GM19468 (cell line): ENCODE measurements at regions not wholly inside any gene's neighbourhood (a gene's known extent, or its start where the extent isn't known, plus 50 kb on each side); places are given as distances from the start of the nearest gene placed in this dataset.

ENCODE experiments used
- ATAC-seq: cut with Tn5 transposase; IDR thresholded peaks from one replicate; pipeline ENCODE4 v1.9.1; 2021; ENCODE audit warnings: mild to moderate bottlenecking, moderate library complexity, moderate number of reproducible peaks; ENCODE audit not compliant: unreplicated experiment; ENCODE audit errors: extremely low read depth

- ATAC-seq: no peak
Measured at GRCh38 chr9:14435871-14436270, 121.9 kb upstream of the NFIB start.

- no peak for ATAC-seq
Measured at GRCh38 chr9:14434971-14435718, 121.2 kb upstream of the NFIB start.

- no peak for ATAC-seq
Measured at GRCh38 chr9:14434158-14434504, 120.2 kb upstream of the NFIB start.

- no peak for ATAC-seq
Measured at GRCh38 chr9:14433351-14434157, 119.6 kb upstream of the NFIB start.

- no peak for ATAC-seq
Measured at GRCh38 chr9:14432666-14433350, 118.9 kb upstream of the NFIB start.

- ATAC-seq: no peak
Measured at GRCh38 chr9:14428781-14429230, 114.9 kb upstream of the NFIB start.

- ATAC-seq: no peak
Measured at GRCh38 chr9:14427419-14427818, 113.5 kb upstream of the NFIB start.

- ATAC-seq: no peak
Measured at GRCh38 chr9:14424983-14425382, 111.0 kb upstream of the NFIB start.

GRCh38 chr9:14424289-14424688 is 110.3 kb upstream of the NFIB start:
- no peak for ATAC-seq

GRCh38 chr9:14423815-14424261 is 109.9 kb upstream of the NFIB start:
- no peak for ATAC-seq

- ATAC-seq: no peak
Measured at GRCh38 chr9:14421291-14421690, 107.3 kb upstream of the NFIB start.

GRCh38 chr9:14418941-14419937 is 105.3 kb upstream of the NFIB start:
- ATAC-seq: no peak

GRCh38 chr9:14418301-14418940 is 104.5 kb upstream of the NFIB start:
- ATAC-seq: no peak

- no peak for ATAC-seq
Measured at GRCh38 chr9:14417237-14417636, 103.3 kb upstream of the NFIB start.

- no peak for ATAC-seq
Measured at GRCh38 chr9:14415947-14416346, 102.0 kb upstream of the NFIB start.

- no peak for ATAC-seq
Measured at GRCh38 chr9:14413812-14414211, 99.9 kb upstream of the NFIB start.

GRCh38 chr9:14412775-14413174 is 98.8 kb upstream of the NFIB start:
- ATAC-seq: no peak

GRCh38 chr9:14406463-14406862 is 92.5 kb upstream of the NFIB start:
- ATAC-seq: no peak

GRCh38 chr9:14405176-14405706 is 91.3 kb upstream of the NFIB start:
- ATAC-seq: no peak
